Neural cell (in vitro differentiated cells): ENCODE measurements at regions not wholly inside any gene's neighbourhood (a gene's known extent, or its start where the extent isn't known, plus 50 kb on each side); places are given as distances from the start of the nearest gene placed in this dataset.

Experiments
- H2AFZ ChIP-seq: fragments of 200-600, 300-800 bp; sonication (generic), shearing (Covaris generic); 2 replicates; pipeline ENCODE4 v1.6.0; 2014; ENCODE audit warnings: low read depth, mild to moderate bottlenecking, antibody characterized with exemption, low read length, moderate library complexity
- H3F3A ChIP-seq: fragments of 200-600 bp; shearing (Covaris generic); 2 replicates; pipeline ENCODE4 v1.6.1; 2016; ENCODE audit warnings: mild to moderate bottlenecking, moderate library complexity, mixed read lengths, antibody characterized with exemption, low read length; ENCODE audit not compliant: insufficient read depth, poor library complexity, severe bottlenecking
- H3K27ac ChIP-seq: fragments of 200-600, 300-800 bp; sonication (generic), shearing (Covaris generic); 2 replicates; pipeline ENCODE4 v1.5.1; 2014; ENCODE audit warnings: mild to moderate bottlenecking, low read length, moderate library complexity
- H3K27me3 ChIP-seq: fragments of 300-800, 200-600 bp; sonication (generic), shearing (Covaris generic); 2 replicates; pipeline ENCODE4 v1.6.0; 2014; ENCODE audit warnings: mild to moderate bottlenecking, low read depth, low read length, moderate library complexity; ENCODE audit not compliant: insufficient read depth
- H3K36me3 ChIP-seq: fragments of 300-800, 200-600 bp; sonication (generic), shearing (Covaris generic); 2 replicates; pipeline ENCODE4 v1.5.1; 2014; ENCODE audit warnings: mild to moderate bottlenecking, antibody characterized with exemption, low read length, moderate library complexity; ENCODE audit not compliant: insufficient read depth
- H3K4me2 ChIP-seq: fragments of 300-800, 200-600 bp; sonication (generic), shearing (Covaris generic); 2 replicates; pipeline ENCODE4 v1.6.0; 2014; ENCODE audit warnings: mild to moderate bottlenecking, low read length
- H3K4me3 ChIP-seq: fragments of 300-800, 200-600 bp; sonication (generic), shearing (Covaris generic); 2 replicates; pipeline ENCODE4 v1.5.1; 2014; ENCODE audit warnings: mild to moderate bottlenecking, low read length, moderate library complexity
- H3K79me2 ChIP-seq: fragments of 200-600 bp; shearing (Covaris generic); replicated peaks from 2 replicates; pipeline ENCODE4 v1.6.0; 2014; ENCODE audit warnings: mild to moderate bottlenecking, low read length, moderate library complexity; ENCODE audit not compliant: insufficient read depth
- H3K9ac ChIP-seq: fragments of 300-800, 200-600 bp; sonication (generic), shearing (Covaris generic); 2 replicates; pipeline ENCODE4 v1.6.1; 2016; ENCODE audit warnings: mild to moderate bottlenecking, low read length, mixed read lengths
- H3K9me2 ChIP-seq: fragments of 200-600 bp; shearing (Covaris generic); 2 replicates; pipeline ENCODE4 v1.6.1; 2016; ENCODE audit warnings: mild to moderate bottlenecking, low read length, mixed read lengths; ENCODE audit not compliant: insufficient read depth
- H3K9me3 ChIP-seq: fragments of 200-600, 300-800 bp; sonication (generic), shearing (Covaris generic); 2 replicates; pipeline ENCODE4 v1.6.1; 2016; ENCODE audit warnings: mild to moderate bottlenecking, mixed run types, low read length, moderate library complexity, mixed read lengths
- H4K20me1 ChIP-seq: fragments of 200-600 bp; shearing (Covaris generic); 2 replicates; pipeline ENCODE4 v1.6.1; 2016; ENCODE audit warnings: mild to moderate bottlenecking, mixed run types; ENCODE audit not compliant: insufficient read depth
- CTCF ChIP-seq: fragments of 450-650 bp; IDR thresholded peaks from 2 replicates; pipeline ENCODE4 v1.5.1; 2014; ENCODE audit warnings: antibody characterized with exemption, mild to moderate bottlenecking, moderate library complexity; ENCODE audit not compliant: poor library complexity, severe bottlenecking
- EP300 ChIP-seq: fragments of 450-650 bp; conservative IDR thresholded peaks from 2 replicates; pipeline ENCODE4 v1.6.1; 2014; ENCODE audit warnings: antibody characterized with exemption, mild to moderate bottlenecking, moderate library complexity; ENCODE audit not compliant: poor library complexity, severe bottlenecking
- EZH2 ChIP-seq: fragments of 200-600, 300-800 bp; shearing (Covaris generic), sonication (generic); IDR thresholded peaks from 2 replicates; pipeline ENCODE4 v1.6.1; 2014; ENCODE audit warnings: antibody characterized with exemption, low read length, borderline replicate concordance, mild to moderate bottlenecking; ENCODE audit not compliant: insufficient read depth, poor library complexity, severe bottlenecking
- MXI1 ChIP-seq: fragments of 450-650 bp; conservative IDR thresholded peaks from 2 replicates; pipeline ENCODE4 v1.6.1; 2014; ENCODE audit warnings: antibody characterized with exemption, mild to moderate bottlenecking; ENCODE audit not compliant: poor library complexity, severe bottlenecking
- POLR2AphosphoS5 ChIP-seq: IDR thresholded peaks from 2 replicates; pipeline ENCODE4 v1.6.1; 2012
- RAD21 ChIP-seq: fragments of 450-650 bp; conservative IDR thresholded peaks from 2 replicates; pipeline ENCODE4 v1.6.1; 2014; ENCODE audit warnings: antibody characterized with exemption, mild to moderate bottlenecking, moderate library complexity
- REST ChIP-seq: IDR thresholded peaks from 2 replicates; pipeline ENCODE4 v1.6.1; 2012; ENCODE audit warnings: borderline replicate concordance
- SMC3 ChIP-seq: fragments of 450-650 bp; conservative IDR thresholded peaks from 2 replicates; pipeline ENCODE4 v1.6.1; 2014; ENCODE audit warnings: antibody characterized with exemption, mild to moderate bottlenecking, moderate library complexity; ENCODE audit not compliant: poor library complexity
- TAF1 ChIP-seq: IDR thresholded peaks from 2 replicates; pipeline ENCODE4 v1.6.1; 2012; ENCODE audit warnings: low read depth

GRCh38 chr7:116441534-116441933 lies 58.0 kb upstream of the CAV2 start:
- Histone ChIP-seq H3K27ac (no peak overlapping the region), H3K9ac (no peak overlapping the region), H3K4me2 (no peak overlapping the region)

GRCh38 chr7:116443101-116443523 lies 56.4 kb upstream of the CAV2 start:
- H3K4me3 ChIP-seq, result no peak overlapping the region
- no peaks in the 10 kb centered on the region for H3K27me3 ChIP-seq
- no peaks in the 10 kb centered on the region for H3K79me2 ChIP-seq
- H3F3A ChIP-seq, result no peaks in the 10 kb centered on the region
- H3K4me2 ChIP-seq, result no peak overlapping the region
- H3K27ac ChIP-seq, result no peak overlapping the region
- H3K36me3 ChIP-seq, result no peaks in the 10 kb centered on the region
- H4K20me1 ChIP-seq, result no peaks in the 10 kb centered on the region
- H3K9me2 ChIP-seq, result no peaks in the 10 kb centered on the region
- H2AFZ ChIP-seq, result no peak overlapping the region
- H3K9me3 ChIP-seq, result no peaks in the 10 kb centered on the region
- H3K9ac ChIP-seq, result no peak overlapping the region
- TF ChIP-seq EP300 (no peak), SMC3 (no peak), RAD21 (no peak), TAF1 (no peak), POLR2AphosphoS5 (no peak), CTCF (no peak), EZH2 (no peak)

More at GRCh38 chr7:116441534-116441933, 58.0 kb upstream of the CAV2 start:
- H3F3A ChIP-seq, result no peaks in the 10 kb centered on the region
- no peaks in the 10 kb centered on the region for H3K27me3 ChIP-seq
- no peaks in the 10 kb centered on the region for H4K20me1 ChIP-seq
- no peak for TF ChIP-seq RAD21
- TF ChIP-seq CTCF, result no peak
- TF ChIP-seq SMC3, result no peak
- TF ChIP-seq MXI1, result no peak
- TF ChIP-seq REST, result no peak
- TF ChIP-seq TAF1, result no peak
- no peak for TF ChIP-seq POLR2AphosphoS5
- no peak for TF ChIP-seq EZH2
- H2AFZ ChIP-seq, result no peak overlapping the region
- no peak overlapping the region for H3K4me3 ChIP-seq
- H3K9me3 ChIP-seq, result no peaks in the 10 kb centered on the region
- H3K79me2 ChIP-seq, result no peaks in the 10 kb centered on the region
- H3K36me3 ChIP-seq, result no peaks in the 10 kb centered on the region
- H3K9me2 ChIP-seq, result no peaks in the 10 kb centered on the region
